AG04449 (cell line): ENCODE measurements at regions not wholly inside any gene's neighbourhood (a gene's known extent, or its start where the extent isn't known, plus 50 kb on each side); places are given as distances from the start of the nearest gene placed in this dataset.

Source experiments
- CTCF ChIA-PET: fragments of 350-600 bp; formaldehyde crosslinking; extraction: SDS; loops from one replicate; lab custom pipeline; 2021; ENCODE audit warnings: antibody characterized with exemption; lab: Yijun Ruan, JAX
- POLR2A ChIA-PET: fragments of 400-600, 350-600 bp; formaldehyde crosslinking; extraction: SDS; loops from one replicate; lab custom pipeline; 2020; ENCODE audit warnings: antibody characterized with exemption, inconsistent platforms; lab: Yijun Ruan, JAX
- DNase-seq: peaks from one replicate; pipeline ENCODE4 v3.0.0-alpha.2; 2010; ENCODE audit warnings: low read depth, low spot score
- H3K4me3 ChIP-seq: 2 replicates; pipeline ENCODE4 v1.5.1; 2011; ENCODE audit warnings: low read depth, mild to moderate bottlenecking, control low read depth, low read length
- TF ChIP-seq, protein P1 (sequence below): IDR thresholded peaks from one replicate; pipeline ENCODE4 v1.5.1; 2011; ENCODE audit warnings: mild to moderate bottlenecking, moderate library complexity, low read length, control low read depth, inconsistent platforms; ENCODE audit not compliant: insufficient read depth; ENCODE audit errors: missing control alignments

DNA sequence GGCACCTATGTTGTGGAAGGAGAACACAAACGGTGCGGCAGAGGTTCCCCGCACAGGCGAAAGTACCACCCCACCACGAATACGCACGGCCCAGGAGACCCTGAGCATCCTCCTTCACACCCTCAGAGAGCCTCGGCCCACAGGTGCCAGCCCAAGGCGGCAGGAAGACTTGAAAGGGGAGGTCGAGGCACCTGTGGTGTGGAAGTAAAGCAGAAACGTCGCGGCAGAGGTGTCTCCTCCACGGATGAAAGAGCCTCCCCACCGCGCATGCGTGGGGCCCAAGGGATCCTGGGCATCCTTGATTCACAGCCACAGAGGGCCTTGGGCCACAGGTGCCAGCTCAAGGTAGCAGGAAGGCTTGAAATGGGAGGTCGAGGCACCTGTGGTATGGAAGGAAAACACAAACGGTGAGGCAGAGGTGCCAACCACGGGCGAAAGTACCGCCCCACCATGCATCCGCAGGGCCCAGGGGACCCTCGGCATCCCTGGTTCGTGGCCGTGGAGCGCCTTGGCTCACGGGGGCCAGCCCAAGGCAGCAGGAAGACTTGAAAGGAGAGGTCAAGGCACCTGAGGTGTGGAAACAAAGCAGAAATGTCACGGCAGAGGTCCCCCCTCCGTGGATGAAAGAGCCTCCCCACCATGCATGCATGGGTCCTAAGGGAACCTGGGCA is 380.1 kb downstream of the ALG10 start:
- ChIA-PET CTCF (no interaction called here), POLR2A (no interaction called here)
- no peak for DNase-seq
- H3K4me3 ChIP-seq, result no peak overlapping the region
- TF ChIP-seq, protein P1, sequence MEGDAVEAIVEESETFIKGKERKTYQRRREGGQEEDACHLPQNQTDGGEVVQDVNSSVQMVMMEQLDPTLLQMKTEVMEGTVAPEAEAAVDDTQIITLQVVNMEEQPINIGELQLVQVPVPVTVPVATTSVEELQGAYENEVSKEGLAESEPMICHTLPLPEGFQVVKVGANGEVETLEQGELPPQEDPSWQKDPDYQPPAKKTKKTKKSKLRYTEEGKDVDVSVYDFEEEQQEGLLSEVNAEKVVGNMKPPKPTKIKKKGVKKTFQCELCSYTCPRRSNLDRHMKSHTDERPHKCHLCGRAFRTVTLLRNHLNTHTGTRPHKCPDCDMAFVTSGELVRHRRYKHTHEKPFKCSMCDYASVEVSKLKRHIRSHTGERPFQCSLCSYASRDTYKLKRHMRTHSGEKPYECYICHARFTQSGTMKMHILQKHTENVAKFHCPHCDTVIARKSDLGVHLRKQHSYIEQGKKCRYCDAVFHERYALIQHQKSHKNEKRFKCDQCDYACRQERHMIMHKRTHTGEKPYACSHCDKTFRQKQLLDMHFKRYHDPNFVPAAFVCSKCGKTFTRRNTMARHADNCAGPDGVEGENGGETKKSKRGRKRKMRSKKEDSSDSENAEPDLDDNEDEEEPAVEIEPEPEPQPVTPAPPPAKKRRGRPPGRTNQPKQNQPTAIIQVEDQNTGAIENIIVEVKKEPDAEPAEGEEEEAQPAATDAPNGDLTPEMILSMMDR, result no peak

DNA sequence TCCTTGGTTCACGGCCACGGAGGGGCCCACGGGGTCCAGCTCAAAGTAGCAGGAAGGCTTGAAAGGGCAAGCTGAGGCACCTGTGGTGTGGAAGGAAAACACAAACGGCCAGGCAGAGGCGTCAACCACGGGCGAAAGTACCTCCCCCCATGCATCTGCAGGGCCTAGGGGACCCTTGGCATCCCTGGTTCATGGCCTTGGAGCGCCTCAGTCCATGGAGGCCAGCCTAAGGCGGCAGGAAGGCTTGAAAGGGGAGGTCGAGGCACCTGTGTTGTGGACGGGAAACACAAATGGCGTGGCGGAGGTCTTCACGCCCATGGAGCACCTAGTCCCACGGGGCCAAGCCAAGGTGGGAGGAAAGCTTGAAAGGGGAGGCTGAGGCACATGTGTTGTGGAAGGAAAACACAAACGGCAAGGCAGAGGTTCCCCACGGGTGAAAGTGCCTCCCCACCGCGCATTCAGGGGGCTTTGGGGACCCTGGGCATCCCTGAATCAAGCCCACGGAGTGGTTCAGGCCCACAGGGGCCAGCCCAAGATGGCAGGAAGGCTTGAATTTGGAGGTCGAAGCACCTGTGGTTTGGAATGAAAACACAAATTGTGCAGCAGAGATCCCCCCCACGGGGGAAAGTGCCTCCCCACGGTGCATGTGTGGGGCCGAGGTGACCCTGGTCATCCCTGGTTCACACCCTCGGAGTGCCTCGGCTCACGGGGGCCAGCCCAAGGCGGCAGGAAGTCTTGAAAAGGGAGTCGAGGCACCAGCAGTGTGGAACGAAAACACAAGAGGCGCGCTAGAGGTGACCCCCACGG is 380.8 kb downstream of the ALG10 start:
- H3K4me3 ChIP-seq, result no peak overlapping the region
- no peak for DNase-seq
- TF ChIP-seq, protein P1, result no peak
- CTCF ChIA-PET, result no interaction called here
- POLR2A ChIA-PET, result no interaction called here

DNA sequence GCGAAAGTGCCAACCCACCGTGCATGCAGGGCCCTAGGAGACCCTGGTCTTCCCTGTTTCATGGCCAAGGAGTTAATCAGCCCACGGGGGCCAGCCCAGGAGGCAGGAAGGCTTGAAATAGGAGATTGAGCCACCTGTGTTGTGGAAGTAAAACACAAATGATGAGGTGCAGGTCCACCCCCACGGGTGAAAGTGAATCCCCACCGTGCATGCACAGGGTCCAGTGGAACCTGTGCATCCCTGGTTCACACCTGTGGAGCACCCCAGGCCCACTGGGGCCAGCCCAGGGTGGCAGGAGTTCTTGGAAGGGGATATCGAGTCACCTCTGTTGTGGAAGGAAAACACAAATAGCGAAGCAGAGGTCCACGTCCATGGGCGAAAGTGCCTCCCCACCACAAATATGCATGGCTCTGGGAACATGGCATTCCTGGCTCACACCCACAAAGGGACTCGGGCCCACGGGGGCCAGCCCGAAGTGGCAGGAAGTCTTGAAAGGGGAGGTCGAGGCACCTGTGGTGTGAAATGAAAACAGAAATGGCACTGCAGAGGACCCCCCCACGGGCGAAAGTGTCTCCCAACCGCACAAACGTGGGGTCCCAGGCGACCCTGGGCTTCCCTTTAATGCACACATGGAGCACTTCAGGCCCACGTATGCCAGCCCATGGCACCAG is 381.5 kb downstream of the ALG10 start:
- TF ChIP-seq, protein P1, result no peak
- DNase-seq, result no peak
- ChIA-PET POLR2A (no interaction called here), CTCF (no interaction called here)
- H3K4me3 ChIP-seq, result no peak overlapping the region

DNA sequence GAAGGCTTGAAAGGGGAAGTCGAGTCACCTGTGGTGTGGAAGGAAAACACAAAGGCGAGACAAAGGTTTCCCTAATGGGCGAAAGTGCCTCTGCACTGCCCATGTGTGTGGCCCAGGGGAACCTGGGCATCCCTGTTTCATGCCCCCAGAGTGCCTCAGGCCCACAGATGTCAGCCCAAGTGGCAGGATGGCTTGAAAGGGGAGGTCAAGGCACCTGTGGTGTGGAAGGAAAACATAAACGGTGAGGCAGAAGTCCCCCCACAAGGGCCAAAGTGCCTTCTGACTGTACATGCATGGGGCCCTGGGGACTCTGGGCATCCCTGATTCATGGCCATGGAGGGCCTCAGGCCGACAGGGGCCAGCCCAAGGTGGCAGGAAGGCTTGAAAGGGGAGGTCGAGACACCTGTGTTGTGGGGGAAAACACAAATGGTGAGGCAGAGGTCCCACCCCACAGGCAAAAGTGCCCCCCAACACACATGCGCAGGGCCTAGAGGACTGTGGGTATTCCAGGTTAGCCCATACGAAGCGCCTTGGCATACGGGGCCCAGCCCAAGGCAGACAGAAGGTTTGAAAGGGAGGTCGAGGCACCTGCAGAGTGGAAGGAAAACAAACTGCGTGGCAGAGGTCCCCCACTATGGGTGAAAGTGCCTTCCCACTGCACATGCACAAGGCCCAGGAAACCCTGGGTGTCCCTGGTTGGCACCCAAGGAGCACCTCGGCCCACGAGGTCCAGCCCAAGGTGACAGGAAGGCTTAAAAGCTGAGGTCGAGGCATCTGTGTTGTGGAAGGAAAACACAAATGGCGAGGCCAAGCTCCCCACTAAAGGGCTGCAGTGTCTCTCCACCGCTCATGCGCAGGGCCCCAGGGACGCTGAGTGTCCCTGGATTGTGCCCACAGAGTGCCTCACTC is 382.3 kb downstream of the ALG10 start:
- TF ChIP-seq, protein P1, result no peak
- POLR2A ChIA-PET, result no interaction called here
- CTCF ChIA-PET, result no interaction called here
- no peak for DNase-seq
- no peak overlapping the region for H3K4me3 ChIP-seq

DNA sequence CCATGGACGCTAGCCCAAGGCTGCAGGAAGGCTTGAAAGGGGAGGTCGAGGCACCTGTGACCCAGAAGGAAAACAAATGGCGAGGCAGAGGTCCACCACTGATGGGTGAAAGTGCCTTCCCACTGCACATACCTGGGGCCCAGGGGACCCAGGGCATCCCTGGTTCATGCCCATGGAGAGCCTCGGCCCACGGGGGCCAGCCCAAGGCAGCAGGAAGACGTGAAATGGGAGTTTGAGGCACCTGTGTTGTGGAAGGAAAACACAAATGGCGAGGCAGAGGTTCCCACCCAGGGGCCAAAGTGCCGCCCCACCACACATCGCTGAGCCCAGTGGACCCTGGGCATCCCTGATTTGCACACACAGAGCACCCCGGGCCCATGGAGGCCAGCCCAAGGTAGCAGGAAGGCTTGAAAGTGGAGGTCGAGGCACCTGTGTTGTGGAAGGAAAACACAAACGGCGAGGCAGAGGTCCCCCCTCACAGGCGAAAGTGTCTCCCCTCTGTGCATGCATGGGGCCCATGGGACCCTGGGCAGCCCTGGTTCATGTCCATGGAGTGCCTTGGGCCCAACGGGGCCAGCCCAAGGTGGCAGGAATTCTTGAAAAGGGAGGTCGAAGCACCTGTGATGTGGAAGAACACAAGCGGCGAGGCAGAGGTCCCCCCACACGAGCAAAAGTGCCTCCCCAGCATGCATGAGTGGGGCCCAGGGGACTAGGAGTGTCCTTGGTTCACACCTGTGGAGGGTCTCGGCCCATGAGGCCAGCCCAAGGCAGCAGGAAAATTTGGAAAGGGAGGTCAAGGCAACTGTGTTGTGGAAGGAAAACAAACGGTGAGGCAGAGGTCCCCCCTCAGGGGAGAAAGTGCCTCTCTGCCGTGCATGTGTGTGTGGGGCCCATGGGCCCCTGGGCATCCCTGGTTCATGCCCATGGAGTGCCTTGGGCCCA is 383.3 kb downstream of the ALG10 start:
- no peak for DNase-seq
- no peak overlapping the region for H3K4me3 ChIP-seq
- ChIA-PET POLR2A (no interaction called here), CTCF (no interaction called here)
- TF ChIP-seq, protein P1, result no peak
